GM21528 (cell line): ENCODE measurements at regions not wholly inside any gene's neighbourhood (a gene's known extent, or its start where the extent isn't known, plus 50 kb on each side); places are given as distances from the start of the nearest gene placed in this dataset.
"Not testable (repeated sequence)": the region's sequence is repeated elsewhere in the genome, so short reads cannot be mapped to it uniquely, and the experiment has no call there.

ENCODE experiments used
- ATAC-seq: cut with Tn5 transposase; IDR thresholded peaks from one replicate; pipeline ENCODE4 v1.9.1; 2021; ENCODE audit warnings: mild to moderate bottlenecking, moderate library complexity; ENCODE audit not compliant: unreplicated experiment, low FRiP score

DNA sequence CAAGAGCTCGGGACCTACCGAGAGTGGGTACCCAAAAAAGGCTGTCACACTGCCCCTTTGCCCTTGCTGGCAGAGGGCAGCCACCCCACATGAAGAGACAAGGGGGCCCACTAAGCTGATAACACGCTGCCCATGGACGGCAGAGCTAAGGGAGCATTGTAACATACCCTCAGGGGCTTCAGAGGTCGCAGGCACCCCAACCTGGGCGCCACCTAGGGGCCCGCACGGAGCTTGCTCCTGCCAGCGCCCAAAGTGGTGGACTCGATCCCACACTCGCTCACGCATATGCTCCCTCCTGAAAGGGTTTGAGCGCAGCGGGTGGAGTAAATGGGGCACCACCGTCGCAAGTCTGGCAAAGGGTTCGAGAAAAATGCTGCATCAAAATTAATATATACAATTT lies 975.4 kb downstream of the ZPLD1 start:
- no peak for ATAC-seq

DNA sequence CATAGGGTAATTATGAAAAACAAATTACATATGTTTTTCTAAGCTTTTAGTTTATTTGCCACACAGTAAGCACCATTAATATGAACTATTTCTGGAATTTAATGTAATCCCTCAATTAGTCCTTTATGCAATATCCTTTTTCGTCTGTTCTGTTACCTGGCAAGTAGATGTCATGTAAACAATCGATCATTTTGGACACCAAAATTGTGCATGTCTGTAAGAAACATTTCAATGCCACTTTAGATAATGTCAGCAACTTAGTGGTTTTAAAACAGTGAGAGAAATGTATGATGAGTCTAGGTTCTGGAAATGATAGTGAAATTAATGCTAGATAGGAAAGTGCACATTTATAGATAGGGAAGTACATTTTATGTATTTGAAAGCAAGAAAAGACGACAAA lies 986.6 kb downstream of the ZPLD1 start:
- ATAC-seq, result no peak

GRCh38 chr3:103437883-103438282 lies 1003.1 kb downstream of the ZPLD1 start:
- ATAC-seq, result no peak

DNA sequence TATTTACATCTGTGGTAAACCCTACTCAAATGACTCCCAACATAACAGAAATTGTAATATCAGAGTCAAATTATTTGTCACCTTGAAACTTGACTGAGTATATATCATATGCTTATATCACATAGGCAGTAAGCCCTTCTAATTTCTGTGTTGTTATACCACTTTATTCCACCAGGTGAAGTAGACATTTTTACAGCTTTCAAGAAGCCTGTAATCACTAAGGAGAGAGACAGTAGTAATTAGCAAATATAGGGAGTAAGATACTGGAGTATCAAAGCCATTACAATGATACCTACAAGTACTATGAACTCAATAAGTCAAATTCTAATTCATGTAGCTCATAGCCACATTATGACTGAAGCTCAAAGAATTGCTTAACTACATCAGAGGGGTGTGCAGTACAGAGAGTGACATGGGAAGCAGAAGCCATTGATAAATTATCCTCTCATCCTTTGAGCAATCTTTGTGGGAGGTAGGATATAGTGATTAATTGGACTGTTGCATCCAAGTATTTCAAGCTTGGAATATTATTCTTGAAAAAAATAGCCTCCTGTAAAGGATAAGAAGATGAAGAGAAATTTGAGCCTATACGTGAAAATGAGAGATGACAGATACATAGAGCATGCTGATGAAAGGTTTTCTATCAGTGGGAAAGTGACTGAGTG lies 1005.9 kb downstream of the ZPLD1 start:
- peak; percentile 76 for ATAC-seq

GRCh38 chr3:103446953-103447629 lies 1012.3 kb downstream of the ZPLD1 start:
- no peak for ATAC-seq

DNA sequence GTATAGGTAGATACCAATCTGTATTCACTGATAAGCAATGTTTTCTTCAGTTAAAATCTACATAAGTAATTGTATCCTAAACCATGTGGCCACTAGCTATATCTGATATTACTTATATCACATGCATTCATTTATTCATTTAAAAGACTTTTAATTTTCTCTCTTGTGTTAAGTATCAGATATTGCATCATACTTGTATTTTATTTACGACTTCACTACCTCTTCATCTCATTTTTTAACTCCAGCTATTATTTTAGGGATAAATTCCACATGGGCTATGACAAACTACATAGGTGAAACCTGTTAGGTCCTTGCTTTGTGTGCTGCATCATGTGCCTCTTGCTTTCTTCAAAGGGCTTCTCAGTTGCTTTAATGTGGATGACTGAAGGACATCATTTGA lies 1018.3 kb downstream of the ZPLD1 start:
- no peak for ATAC-seq

- ATAC-seq, result no peak
Observed at GRCh38 chr3:103459815-103460214, 1025.0 kb downstream of the ZPLD1 start.

DNA sequence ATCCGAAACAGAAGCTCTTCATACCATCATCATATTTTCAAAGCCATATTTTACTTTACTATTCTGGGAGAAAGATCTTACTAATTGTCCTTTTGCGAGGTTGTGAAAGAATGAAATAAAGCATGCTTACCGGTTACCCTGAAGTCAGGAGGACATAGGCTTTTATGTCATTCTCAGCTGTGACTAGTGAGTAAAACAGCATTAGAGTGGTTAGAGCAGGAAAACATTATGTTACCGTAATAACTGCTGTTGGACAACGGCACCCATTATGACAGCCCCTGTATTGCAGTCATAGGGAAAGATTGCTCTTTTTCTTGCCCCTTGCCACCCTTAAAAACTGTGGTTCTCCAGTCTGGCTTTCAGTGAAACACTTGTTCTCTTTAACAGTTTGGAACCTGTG lies 1035.7 kb downstream of the ZPLD1 start:
- ATAC-seq, result no peak

GRCh38 chr3:103494011-103494410 lies 1059.2 kb downstream of the ZPLD1 start:
- ATAC-seq, result no peak

DNA sequence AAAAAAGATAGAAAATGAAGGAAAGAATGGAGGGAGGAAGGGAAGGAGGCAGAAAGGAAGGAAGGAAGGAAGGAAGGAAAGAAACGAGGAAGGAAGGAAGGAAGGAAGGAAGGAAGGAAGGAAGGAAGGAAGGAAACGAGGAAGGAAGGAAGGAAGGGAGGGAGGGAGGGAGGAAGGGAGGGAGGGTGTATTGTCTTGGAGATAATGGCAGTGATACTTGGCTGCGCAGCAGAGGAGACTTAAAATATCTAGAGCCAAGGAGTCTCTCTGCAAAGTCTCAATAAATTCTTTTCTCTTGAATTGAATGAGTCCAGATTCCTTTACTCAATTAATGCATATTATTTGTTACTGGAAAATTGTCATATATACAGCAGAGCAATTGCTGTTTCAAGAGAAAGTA lies 1059.7 kb downstream of the ZPLD1 start:
- no peak for ATAC-seq

DNA sequence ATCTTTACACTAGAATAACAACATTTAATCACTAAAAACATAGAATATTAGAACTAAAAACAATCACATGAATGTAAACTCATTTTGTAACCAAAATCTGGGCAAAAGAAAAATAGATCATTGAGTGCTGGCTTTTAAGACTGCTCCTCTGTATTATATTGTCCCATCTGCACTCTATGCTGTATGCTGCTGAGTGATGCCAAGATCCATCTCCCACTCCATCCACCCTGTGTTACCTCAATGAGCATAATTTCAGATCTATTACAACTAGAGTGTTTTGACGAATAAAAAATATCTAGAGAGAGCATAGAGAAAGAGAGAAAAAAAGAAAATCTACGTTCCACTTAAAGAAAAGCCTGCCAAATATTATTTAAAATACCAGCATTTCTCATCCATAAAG lies 1060.4 kb downstream of the ZPLD1 start:
- no peak for ATAC-seq

DNA sequence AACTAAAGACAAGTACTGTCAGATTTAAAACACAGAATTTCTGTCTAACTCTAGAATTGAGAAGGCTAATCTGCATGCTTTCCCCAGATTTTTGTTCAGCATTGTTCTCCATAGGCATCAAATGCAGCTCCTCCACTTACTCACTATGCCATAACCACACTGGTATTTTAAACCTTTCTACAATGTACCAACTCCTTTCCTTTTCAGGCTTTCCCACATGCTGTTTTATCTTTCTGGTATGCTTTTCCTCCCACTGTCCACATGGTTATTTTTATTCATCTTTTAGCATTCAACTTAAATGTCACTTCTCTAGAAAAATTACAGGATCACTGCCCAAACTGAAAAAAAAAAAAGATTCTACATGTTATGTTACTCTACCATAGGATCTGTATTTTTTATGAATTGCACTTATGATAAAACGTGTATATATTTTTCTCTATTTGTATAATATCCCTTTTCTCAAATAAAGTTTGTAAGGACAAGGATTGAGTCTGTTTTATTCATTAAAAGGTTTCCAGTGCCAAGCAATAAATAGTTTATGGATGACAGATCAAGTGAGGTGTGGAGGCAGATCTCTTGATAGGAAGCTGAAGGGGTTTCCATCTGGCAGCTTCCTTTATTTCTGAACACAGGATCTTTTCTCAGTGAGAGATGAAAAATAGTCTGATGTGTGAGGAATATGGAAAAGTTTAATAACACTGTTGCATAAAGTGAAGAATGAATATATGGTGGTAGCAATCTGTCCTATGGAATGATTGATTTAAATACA lies 1064.5 kb downstream of the ZPLD1 start:
- no peak for ATAC-seq

GRCh38 chr3:103499967-103500366 lies 1065.2 kb downstream of the ZPLD1 start:
- ATAC-seq, result no peak

GRCh38 chr3:103510760-103511159 lies 1075.9 kb downstream of the ZPLD1 start:
- ATAC-seq, result no peak

DNA sequence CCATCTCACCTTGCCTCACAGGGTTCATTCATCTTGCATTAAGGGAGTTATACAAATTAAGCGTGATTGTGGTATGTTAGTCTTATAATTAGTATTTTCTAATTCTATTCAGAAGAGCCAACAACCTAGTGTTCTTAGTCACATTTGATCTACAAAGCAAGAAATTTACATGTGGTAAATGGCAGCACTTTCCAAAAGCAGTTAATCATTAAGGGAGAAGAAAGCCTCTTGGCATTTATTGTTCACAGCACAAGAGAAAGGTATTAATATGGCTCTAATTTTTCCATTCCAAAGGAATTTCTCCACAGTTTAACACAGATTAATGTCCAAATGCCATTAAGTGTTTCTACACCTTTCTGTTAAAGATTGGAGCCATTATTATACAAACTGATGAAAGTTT lies 1077.1 kb downstream of the ZPLD1 start:
- no peak for ATAC-seq

DNA sequence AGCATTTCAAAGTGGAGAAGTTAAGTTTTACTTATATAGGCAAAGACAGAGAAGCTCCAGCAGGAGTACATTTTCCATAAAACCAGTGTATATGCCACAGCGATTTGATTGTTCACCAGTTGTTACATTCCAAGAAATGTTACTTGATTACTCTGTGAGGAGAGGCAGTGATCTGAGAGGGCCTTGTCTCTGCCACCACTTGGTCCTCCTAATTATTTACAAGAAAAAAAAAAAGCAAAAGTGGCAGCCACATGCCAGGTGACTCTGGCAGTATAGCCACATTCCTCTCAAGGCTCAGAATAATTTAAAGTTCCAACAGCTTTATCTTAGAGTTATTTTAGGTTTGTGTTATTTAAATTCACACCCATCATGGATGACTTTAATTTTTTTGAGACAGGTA lies 1077.8 kb downstream of the ZPLD1 start:
- ATAC-seq, result no peak

GRCh38 chr3:103513003-103513402 lies 1078.2 kb downstream of the ZPLD1 start:
- no peak for ATAC-seq

DNA sequence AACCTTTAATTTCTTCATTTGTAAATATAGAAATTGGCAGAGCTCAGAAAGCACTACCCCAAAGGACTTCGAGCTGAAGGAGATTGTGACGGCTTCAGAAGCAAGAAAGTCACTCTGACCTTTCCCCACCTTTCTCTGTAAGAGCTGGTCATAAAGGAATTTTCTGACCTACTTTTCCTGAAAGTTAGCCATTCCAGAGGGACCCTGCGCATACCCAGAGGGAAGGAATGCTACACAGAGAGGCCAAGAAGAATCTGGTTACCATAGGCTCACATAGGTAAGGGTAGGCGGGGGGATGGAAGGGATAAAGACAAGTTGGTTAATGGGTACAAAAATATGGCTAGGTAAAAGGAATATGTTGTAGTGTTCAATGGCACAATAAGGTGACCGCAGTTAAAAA lies 1080.3 kb downstream of the ZPLD1 start:
- no peak for ATAC-seq

GRCh38 chr3:103516950-103517349 lies 1082.1 kb downstream of the ZPLD1 start:
- ATAC-seq, result no peak

- not testable (repeated sequence) for ATAC-seq
Observed at GRCh38 chr3:103531327-103531726, 1096.5 kb downstream of the ZPLD1 start.

DNA sequence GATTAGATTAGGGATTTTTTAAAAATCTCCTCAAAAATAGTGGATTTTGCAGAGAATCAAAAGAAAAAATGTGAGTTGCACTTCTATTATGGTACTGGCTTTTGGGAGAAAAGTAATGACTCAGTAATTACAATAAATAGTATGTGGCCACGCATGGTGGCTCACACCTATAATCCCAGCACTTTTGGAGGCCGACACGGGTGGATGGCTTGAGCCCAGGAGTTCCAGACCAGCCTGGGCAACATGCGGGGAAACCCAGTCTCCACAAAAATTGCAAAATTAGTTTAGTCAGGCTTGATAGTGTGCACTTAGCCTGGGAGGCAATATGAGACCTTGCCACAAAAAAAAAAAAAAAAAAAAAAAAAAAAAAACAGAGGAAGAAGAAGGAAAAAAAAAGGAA lies 1098.2 kb downstream of the ZPLD1 start:
- no peak for ATAC-seq

DNA sequence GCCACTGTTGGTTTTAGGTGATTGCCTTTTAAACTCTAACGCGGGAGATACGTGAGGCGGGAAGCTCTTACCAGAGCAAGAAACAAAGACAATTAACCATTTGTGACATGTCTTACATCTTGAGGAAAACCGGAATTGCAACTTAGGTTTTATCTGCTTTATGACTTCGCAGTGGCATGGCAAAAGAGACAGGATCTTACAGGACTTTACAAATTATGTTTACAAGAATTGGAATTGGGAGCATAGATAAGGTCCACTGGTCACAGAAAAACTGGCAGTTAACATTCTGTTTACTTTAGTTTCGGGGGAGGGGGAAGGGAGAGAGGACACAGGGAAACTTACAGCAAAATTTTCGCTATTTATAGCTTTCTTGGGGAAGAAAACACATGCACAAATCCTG lies 1119.6 kb downstream of the ZPLD1 start:
- ATAC-seq, result no peak
